Retinal pigment epithelial cell (primary cell): ENCODE measurements at regions not wholly inside any gene's neighbourhood (a gene's known extent, or its start where the extent isn't known, plus 50 kb on each side); places are given as distances from the start of the nearest gene placed in this dataset.

Experiments
- DNase-seq: peaks from one replicate; pipeline ENCODE4 v3.0.0-alpha.2; 2010; ENCODE audit warnings: low read depth
- H3K4me3 ChIP-seq: 2 replicates; pipeline ENCODE4 v1.5.1; 2011; ENCODE audit warnings: mild to moderate bottlenecking, low read length, control low read depth, moderate library complexity
- TF ChIP-seq, protein P1 (sequence below): conservative IDR thresholded peaks from 2 replicates; pipeline ENCODE4 v1.5.1; 2011; ENCODE audit warnings: low read depth, low read length, control low read depth, inconsistent platforms

DNA sequence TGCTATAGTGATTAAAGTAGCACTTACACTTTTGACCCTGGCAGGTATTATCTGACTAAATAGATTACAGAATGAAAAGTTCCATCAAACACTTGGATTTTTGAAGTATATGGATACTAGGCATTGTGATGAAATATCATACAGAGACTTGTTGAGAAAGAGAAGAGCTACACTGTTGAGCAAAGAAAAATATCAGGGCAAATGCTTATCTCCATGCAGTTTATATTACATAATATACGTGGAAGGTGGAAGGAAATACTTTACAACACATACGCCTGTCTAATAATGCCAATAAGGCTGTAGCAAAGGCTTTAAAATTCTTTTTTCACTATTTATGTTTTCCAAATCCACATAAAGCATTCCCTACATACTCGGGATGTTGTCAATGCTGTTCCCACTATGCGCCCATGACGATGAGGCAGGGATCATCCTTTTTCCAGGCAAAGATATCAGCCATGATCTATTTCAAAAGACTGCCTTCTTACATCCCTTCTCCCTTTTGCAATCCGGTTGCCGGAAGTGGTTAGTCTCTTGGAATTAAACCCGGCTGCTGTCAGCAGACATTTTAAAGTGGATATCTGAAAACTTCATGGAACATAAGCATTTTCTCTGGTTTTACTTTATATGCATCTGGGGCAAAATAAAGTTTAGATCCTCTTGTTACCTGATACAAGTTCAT, 92.6 kb upstream of the ITGA4 start:
- no peak overlapping the region for H3K4me3 ChIP-seq
- no peak for DNase-seq
- TF ChIP-seq, protein P1, sequence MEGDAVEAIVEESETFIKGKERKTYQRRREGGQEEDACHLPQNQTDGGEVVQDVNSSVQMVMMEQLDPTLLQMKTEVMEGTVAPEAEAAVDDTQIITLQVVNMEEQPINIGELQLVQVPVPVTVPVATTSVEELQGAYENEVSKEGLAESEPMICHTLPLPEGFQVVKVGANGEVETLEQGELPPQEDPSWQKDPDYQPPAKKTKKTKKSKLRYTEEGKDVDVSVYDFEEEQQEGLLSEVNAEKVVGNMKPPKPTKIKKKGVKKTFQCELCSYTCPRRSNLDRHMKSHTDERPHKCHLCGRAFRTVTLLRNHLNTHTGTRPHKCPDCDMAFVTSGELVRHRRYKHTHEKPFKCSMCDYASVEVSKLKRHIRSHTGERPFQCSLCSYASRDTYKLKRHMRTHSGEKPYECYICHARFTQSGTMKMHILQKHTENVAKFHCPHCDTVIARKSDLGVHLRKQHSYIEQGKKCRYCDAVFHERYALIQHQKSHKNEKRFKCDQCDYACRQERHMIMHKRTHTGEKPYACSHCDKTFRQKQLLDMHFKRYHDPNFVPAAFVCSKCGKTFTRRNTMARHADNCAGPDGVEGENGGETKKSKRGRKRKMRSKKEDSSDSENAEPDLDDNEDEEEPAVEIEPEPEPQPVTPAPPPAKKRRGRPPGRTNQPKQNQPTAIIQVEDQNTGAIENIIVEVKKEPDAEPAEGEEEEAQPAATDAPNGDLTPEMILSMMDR, result no peak

DNA sequence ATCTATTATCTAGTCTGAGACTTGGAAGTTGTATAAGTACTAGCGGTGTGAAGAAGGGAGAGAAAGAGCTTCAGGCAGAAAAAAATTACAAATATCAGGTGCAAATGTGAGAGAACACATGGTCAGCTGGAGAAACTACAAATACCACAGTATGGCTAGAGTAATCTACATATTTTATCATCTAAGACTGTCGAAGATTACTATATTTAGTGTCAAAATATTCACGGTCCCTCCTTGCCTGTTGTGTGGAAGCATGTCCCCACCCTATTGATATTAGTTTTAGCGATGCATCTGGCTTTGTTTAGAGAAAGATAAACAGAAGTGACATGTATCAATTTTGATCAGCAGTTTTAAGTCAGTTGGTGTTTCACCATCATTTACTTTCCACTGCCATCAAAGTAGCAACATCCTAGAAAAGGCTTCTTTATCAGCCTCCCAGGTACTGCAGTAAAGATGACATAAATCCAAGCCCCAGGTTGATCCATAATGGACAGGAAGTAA, 90.5 kb upstream of the ITGA4 start:
- no peak for DNase-seq
- TF ChIP-seq, protein P1, result no peak
- no peak overlapping the region for H3K4me3 ChIP-seq

DNA sequence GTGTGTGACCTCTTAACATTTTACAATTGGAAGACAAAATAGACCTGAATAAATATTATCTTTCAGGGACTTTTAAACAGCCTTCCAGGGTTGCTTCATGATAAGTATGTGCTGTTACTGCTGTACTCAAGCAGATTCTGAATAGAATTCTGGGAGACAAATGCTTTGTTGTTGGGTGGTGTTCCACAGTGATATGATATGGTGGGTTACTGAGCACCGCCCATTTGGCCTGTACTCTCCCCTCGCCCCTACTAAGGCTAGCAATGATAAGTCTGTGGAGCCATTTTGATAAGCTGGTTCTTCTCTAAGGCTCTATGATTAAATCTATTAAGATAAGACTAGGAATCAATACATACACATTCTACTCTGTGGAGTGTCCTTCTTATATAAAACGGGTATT, 89.8 kb upstream of the ITGA4 start:
- TF ChIP-seq, protein P1, result no peak
- DNase-seq, result no peak
- no peak overlapping the region for H3K4me3 ChIP-seq

DNA sequence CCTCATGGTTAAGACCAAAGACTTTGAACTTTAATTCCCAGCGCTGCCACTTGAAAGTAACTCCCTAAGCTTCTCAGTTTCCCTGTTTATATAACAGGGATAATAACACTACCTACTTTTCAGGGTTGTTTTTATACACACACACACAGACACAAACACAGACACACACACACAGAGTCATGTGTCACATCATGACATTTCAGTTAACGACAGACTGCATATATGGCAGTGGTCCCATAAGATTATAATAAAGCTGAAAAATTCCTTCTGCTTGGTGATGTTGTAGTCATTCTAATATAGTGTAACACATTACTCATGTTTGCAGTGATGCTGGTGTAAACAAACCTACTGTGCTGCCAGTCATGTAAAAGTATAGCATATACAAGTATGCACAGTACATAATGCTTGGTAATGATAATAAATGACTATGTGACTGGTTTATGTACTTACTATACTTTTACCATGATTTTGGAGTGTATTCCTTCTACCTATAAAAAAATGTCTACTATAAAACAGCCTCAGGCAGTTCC, 89.2 kb upstream of the ITGA4 start:
- TF ChIP-seq, protein P1, result no peak
- DNase-seq, result no peak
- no peak overlapping the region for H3K4me3 ChIP-seq

DNA sequence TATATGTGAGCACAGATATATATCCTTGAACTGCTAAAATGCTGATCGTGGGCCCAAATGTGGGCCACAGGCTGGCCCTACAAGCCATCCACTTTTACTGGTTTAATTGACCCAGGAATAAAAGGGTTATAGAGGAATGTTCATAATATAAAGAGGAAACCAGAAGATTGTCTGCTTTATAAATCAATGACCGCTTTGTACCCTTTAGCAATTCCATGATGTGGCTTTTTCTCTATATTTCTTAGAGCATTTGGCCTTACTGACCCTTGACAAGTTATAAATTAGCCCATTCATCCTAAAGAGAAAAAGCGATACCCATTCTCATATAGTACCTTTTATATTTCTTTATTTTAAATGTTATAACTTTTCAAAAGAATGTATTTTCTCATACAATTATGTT, 87.1 kb upstream of the ITGA4 start:
- no peak overlapping the region for H3K4me3 ChIP-seq
- no peak for DNase-seq
- TF ChIP-seq, protein P1, result no peak

DNA sequence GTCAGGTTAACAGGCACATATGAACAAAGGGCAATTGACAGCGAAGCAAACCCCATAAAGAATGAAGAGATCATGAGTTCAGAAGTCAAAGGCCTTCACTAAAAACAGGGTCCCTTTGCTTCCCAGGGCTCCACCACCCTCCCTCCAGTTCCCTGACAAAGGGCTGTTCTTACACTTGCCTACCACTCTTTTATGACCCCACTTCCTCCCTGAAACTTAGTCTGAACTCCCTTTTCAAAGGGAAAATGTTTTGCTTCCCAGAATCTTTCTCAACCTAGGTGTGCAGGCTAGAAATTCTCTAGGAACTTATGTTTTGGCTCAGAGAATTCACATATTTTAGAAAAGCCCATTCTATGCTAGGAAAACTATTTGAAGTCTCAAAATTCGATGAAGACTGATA, 86.0 kb upstream of the ITGA4 start:
- no peak for DNase-seq
- TF ChIP-seq, protein P1, result no peak
- no peak overlapping the region for H3K4me3 ChIP-seq
